Muscle of back (tissue), 3 donors: ENCODE measurements at regions not wholly inside any gene's neighbourhood (a gene's known extent, or its start where the extent isn't known, plus 50 kb on each side); places are given as distances from the start of the nearest gene placed in this dataset.

Experiments
- DNase-seq, 3 donors: peaks; one replicate each; pipeline versions ENCODE4 v3.0.0 to v3.0.0-alpha.2; 2013

- no peak for DNase-seq
These were observed 51.0 kb upstream of the PCBP1 start for GRCh38 chr2:70036290-70036689.

DNA sequence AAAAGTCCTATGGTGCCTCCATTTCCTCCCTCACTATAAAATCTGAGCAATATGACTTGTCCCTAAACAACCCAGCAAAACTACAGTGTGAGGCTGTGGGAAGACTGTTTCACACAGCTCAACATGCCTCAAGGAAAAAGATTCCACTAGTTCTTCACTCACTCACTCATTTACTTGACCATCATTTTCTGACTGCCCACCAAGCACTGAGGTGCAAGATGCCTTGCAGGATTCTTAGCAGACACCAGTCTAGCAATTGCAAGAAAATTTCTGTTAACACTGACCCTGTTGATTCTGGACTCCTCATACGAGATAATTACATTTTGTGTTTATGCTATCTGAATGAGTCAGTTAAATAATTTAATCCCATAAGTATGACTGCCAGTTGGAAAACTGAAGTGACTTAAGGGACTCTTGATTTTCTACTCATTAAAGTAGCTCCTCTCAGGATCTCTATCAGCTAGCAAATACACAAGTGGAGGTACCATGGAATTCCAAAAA, 51.9 kb upstream of the PCBP1 start:
- DNase-seq = no peak

GRCh38 chr2:70030724-70031420, 56.4 kb upstream of the PCBP1 start:
- no peak for DNase-seq

- DNase-seq = peak; percentile 58 to 92 (median 80)
These were observed 57.4 kb upstream of the PCBP1 start for GRCh38 chr2:70029814-70030409.

- DNase-seq = no peak
These were observed 62.9 kb upstream of the ASPRV1 start for GRCh38 chr2:70024284-70024683.

DNA sequence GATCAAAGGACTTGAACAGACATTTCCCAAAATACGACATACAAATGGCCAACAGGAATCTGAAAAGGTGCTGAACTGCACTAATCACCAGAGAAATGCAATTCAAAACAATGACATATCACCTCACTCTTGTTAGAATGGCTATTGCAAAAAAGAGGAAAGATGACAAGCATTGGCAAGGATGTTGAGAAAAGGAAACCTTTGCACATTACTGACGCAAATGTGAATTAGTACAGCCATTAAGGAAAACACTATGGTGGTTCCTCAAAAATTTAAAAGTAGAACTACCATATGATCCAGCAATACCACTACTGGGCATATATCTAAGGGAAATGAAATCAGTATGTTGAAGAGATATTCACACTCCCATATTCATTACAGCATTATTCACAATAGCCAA, 57.7 kb upstream of the ASPRV1 start:
- no peak for DNase-seq

DNA sequence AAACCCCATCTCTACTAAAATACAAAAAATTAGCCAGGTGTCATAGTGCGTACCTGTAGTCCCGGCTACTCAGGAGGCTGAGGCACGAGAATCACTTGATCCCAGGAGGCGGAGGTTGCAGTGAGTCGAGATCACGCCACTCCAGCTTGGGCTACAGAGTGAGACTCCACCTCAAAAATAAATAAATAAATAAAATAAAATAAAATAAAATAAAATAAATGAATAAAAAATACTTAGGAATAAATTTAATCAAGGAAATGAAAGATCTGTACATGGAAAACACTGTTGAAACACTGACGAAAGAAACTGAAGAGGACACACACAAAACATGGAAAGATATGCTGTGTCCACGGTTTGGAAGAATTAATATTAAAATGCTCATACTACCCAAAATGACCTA, 56.5 kb upstream of the ASPRV1 start:
- DNase-seq = no peak

DNA sequence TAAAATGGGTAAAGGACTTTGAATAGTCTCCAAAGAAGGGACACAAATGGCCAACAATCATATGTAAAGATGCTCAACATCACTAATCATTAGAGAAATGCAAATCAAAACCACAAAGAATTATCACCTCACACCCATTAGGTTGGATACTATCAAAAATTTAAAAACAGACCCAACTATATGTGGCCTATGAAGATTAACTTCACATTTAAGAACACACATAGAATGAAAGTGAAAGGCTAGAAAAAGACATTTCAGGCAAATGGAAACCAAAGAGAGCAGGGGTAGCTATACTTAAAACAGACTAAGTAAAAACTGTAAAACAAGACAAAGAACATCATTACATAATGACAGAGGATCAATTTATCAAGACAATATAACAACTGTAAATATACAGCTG, 53.5 kb upstream of the ASPRV1 start:
- no peak for DNase-seq

DNA sequence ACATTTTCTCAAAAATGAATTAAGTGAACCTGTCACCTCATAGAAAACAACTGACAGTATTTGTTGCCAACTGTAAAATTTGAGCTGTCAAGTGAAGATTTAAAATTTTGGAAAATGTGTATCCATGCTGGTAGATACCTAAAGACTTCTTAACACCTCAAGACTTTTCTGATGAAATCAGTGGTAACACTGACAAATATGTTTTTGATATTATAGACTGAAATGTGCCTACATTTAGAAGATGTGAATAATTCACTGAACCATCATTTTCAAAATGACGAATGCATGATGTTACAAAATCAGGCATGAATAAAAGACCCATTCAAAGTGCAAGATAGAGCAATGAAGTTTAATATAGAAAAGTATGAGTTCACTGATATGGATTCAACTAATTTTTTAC, 51.5 kb upstream of the ASPRV1 start:
- DNase-seq = no peak

DNA sequence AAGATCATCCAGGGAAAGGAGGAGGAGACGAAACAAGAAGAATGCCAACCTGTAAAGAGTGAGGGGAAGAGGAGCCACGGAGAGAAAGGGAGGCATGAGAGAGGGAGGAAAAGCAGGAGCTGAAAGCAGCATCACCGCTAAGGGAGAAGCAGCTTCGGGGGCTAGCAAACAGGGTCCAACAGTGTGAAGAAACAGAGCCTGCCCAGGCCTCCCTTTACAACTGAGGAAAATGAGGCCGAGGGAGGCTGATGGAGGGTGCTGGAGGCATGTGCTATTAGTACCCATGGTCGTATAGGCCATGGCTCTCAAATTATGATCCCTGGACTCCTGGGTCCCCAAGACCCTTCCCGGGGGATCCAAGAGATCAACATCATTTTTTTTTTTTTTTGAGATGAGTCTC, 50.4 kb upstream of the ASPRV1 start:
- no peak for DNase-seq

GRCh38 chr2:70011335-70011734, 49.9 kb upstream of the ASPRV1 start:
- DNase-seq = no peak
